Upper lobe of left lung (tissue), 6 donors: ENCODE measurements at regions not wholly inside any gene's neighbourhood (a gene's known extent, or its start where the extent isn't known, plus 50 kb on each side); places are given as distances from the start of the nearest gene placed in this dataset.

Source experiments
- ATAC-seq, 2 donors: fragments of 200-7000 bp; cut with Tn5 transposase; one replicate each; pipeline ENCODE4 v1.9.1; 2022; ENCODE audit warnings: mild to moderate bottlenecking in 2 of 2, moderate library complexity in 2 of 2; ENCODE audit not compliant: low FRiP score in 2 of 2
- DNase-seq, 2 donors: peaks; one replicate each; pipeline ENCODE4 v3.0.0-alpha.2; 2019 to 2020
- H3K27ac ChIP-seq, 4 donors: fragments of 200-600 bp; sonication (generic); one replicate each; pipeline ENCODE4 v1.5.1; 2016 to 2019
- H3K27me3 ChIP-seq, 4 donors: fragments of 200-600 bp; sonication (generic); one replicate each; pipeline ENCODE4 v1.5.1; 2017 to 2019
- H3K36me3 ChIP-seq, 4 donors: fragments of 200-600 bp; sonication (generic); one replicate each; pipeline ENCODE4 v1.5.1; 2016 to 2019
- H3K4me1 ChIP-seq, 4 donors: fragments of 200-600 bp; sonication (generic); one replicate each; pipeline ENCODE4 v1.5.1; 2018 to 2019
- H3K4me3 ChIP-seq, 4 donors: fragments of 200-600 bp; sonication (generic); one replicate each; pipeline ENCODE4 v1.5.1; 2017 to 2019; ENCODE audit warnings: mild to moderate bottlenecking in 2 of 4, moderate library complexity in 1 of 4
- H3K9me3 ChIP-seq, 4 donors: fragments of 200-600 bp; sonication (generic); one replicate each; pipeline ENCODE4 v1.5.1; 2018 to 2019
- CTCF ChIP-seq, 6 experiments: fragments of 450-650 bp in 4 of 6; fragments of 200-600 bp in 2 of 6; sonication (generic) in 2 of 6; IDR thresholded peaks; one replicate each; pipeline ENCODE4 v1.5.1; 2016 to 2019; ENCODE audit warnings: antibody characterized with exemption in 6 of 6
- EP300 ChIP-seq, 4 donors: sonication (generic); formaldehyde crosslinking; IDR thresholded peaks; one replicate each; pipeline ENCODE4 v1.5.1; 2017; ENCODE audit warnings: antibody characterized with exemption in 4 of 4, control low read depth in 2 of 4
- POLR2A ChIP-seq, 4 donors: fragments of 450-650 bp; IDR thresholded peaks; one replicate each; pipeline ENCODE4 v1.5.1; 2016 to 2017; ENCODE audit warnings: antibody characterized with exemption in 4 of 4, mild to moderate bottlenecking in 2 of 4
- POLR2AphosphoS5 ChIP-seq, 2 donors: sonication (generic); formaldehyde crosslinking; IDR thresholded peaks; one replicate each; pipeline ENCODE4 v1.5.1; 2017; ENCODE audit warnings: antibody characterized with exemption in 2 of 2
- WGBS, 2 donors: methylation state at CpG; one replicate each; pipeline ENCODE4 v1.1.5; 2017 to 2018; 5-methylcytosine and 5-hydroxymethylcytosine counted together
- donor health status: DM: no; HTN: no; CAD: no; lungs with moderate emphysema.
- donor health status: DM: no; HTN: yes; CAD: no; lungs with severe emphysema.

DNA sequence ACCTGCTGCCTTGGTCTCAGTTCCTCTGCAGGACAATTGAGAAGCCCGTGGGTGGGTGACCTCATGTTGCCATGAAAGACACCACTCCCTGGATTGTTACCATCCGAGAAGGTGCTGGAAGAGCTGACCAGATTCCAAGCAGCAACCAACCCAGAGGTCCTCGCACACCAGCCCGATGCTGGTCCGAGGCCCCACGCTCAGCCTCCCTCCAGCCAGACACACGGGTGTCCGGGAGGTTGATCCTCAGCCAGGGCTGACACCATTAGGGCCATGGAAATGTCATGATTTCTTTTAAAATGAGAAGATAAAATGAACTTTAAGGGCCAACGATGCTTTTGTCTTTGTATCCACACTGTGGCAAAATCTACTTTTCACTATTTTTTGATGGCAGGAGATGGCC is 242.3 kb downstream of the RBFOX3 start:
- no peaks in the 10 kb centered on the region for H3K9me3 ChIP-seq
- H3K36me3 ChIP-seq = no peaks in the 10 kb centered on the region
- WGBS, 2 donors = 75 to 91% methylated on average over 7 to 9 of the region's 9 CpGs
- ATAC-seq (no peak), DNase-seq (no peak)
- H3K4me3 ChIP-seq = no peak overlapping the region
- TF ChIP-seq POLR2AphosphoS5 (IDR thresholded peaks at IDR 0.05) (no peak), CTCF (IDR thresholded peaks at IDR 0.05) (no peak), POLR2A (IDR thresholded peaks at IDR 0.05) (no peak), EP300 (IDR thresholded peaks at IDR 0.05) (no peak)
- H3K4me1 ChIP-seq = no peaks in the 10 kb centered on the region
- no peak overlapping the region for H3K27ac ChIP-seq
- no peaks in the 10 kb centered on the region for H3K27me3 ChIP-seq

GRCh38 chr17:79366988-79367571 is 243.8 kb downstream of the RBFOX3 start:
- WGBS, 2 donors = 59 to 61% methylated on average over 11 to 12 of the region's 12 CpGs
- H3K4me1 ChIP-seq = peaks cover 0 to 2% (median 0%) of the 10 kb centered on the region in 4 donors
- ATAC-seq (no peak), DNase-seq (no peak)
- no peaks in the 10 kb centered on the region for H3K36me3 ChIP-seq
- H3K4me3 ChIP-seq = no peak overlapping the region
- H3K9me3 ChIP-seq = no peaks in the 10 kb centered on the region
- no peak overlapping the region for H3K27ac ChIP-seq
- TF ChIP-seq POLR2A (IDR thresholded peaks at IDR 0.05) (no peak), CTCF (IDR thresholded peaks at IDR 0.05) (no peak), EP300 (IDR thresholded peaks at IDR 0.05) (no peak), POLR2AphosphoS5 (IDR thresholded peaks at IDR 0.05) (no peak)
- H3K27me3 ChIP-seq = no peaks in the 10 kb centered on the region

- WGBS, 2 donors = 48 to 49% methylated on average over 13 to 28 of the region's 28 CpGs
- H3K27ac ChIP-seq = no peak overlapping the region
- ATAC-seq (no peak), DNase-seq (no peak)
- H3K4me3 ChIP-seq = no peak overlapping the region
- H3K36me3 ChIP-seq = no peaks in the 10 kb centered on the region
- no peaks in the 10 kb centered on the region for H3K27me3 ChIP-seq
- H3K9me3 ChIP-seq = no peaks in the 10 kb centered on the region
- peaks cover 0 to 11% (median 0%) of the 10 kb centered on the region in 4 donors for H3K4me1 ChIP-seq
- TF ChIP-seq POLR2A (IDR thresholded peaks at IDR 0.05) (no peak), EP300 (IDR thresholded peaks at IDR 0.05) (no peak), POLR2AphosphoS5 (IDR thresholded peaks at IDR 0.05) (no peak), CTCF (IDR thresholded peaks at IDR 0.05) (no peak)
Measured at GRCh38 chr17:79365836-79366770, 244.7 kb downstream of the RBFOX3 start.

GRCh38 chr17:79365351-79365750 is 245.5 kb downstream of the RBFOX3 start:
- Histone ChIP-seq H3K36me3 (no peaks in the 10 kb centered on the region), H3K9me3 (no peaks in the 10 kb centered on the region), H3K4me3 (no peak overlapping the region), H3K27ac (no peak overlapping the region), H3K27me3 (no peaks in the 10 kb centered on the region), H3K4me1 (peaks cover 0 to 11% (median 0%) of the 10 kb centered on the region in 4 donors)
- ATAC-seq = no peak
- WGBS, 2 donors = 85 to 91% methylated on average over 12 of the region's 12 CpGs
- TF ChIP-seq POLR2A (IDR thresholded peaks at IDR 0.05) = no peak
- TF ChIP-seq CTCF (IDR thresholded peaks at IDR 0.05) = no peak
- TF ChIP-seq EP300 (IDR thresholded peaks at IDR 0.05) = no peak
- no peak for TF ChIP-seq POLR2AphosphoS5 (IDR thresholded peaks at IDR 0.05)
- no peak for DNase-seq
